ENCODE measurements at regions not wholly inside any gene's neighbourhood (a gene's known extent, or its start where the extent isn't known, plus 50 kb on each side); places are given as distances from the start of the nearest gene placed in this dataset.

GRCh38 chr4:20621476-20621875, 78.8 kb upstream of the PACRGL start:
- no peaks in the 10 kb centered on the region for H3K9me3 ChIP-seq
- no peak overlapping the region for H3K4me3 ChIP-seq
- no peak for TF ChIP-seq CTCF (IDR thresholded peaks at IDR 0.05)
- H3K4me1 ChIP-seq, result peaks cover 7 to 18% of the 10 kb centered on the region in 2 donors
- no peaks in the 10 kb centered on the region for H3K36me3 ChIP-seq
- no peak overlapping the region for H3K27ac ChIP-seq
- ATAC-seq (no peak), DNase-seq (no peak)
- H3K27me3 ChIP-seq, result no peaks in the 10 kb centered on the region
- intact Hi-C loops (cut with DNase I), result no loop called here

- H3K4me1 ChIP-seq, result peaks cover 7 to 18% of the 10 kb centered on the region in 2 donors
- no peak overlapping the region for H3K4me3 ChIP-seq
- intact Hi-C loops (cut with DNase I), result no loop called here
- no peak overlapping the region for H3K27ac ChIP-seq
- H3K27me3 ChIP-seq, result no peaks in the 10 kb centered on the region
- TF ChIP-seq CTCF (IDR thresholded peaks at IDR 0.05), result no peak
- ATAC-seq (no peak), DNase-seq (no peak)
- H3K9me3 ChIP-seq, result no peaks in the 10 kb centered on the region
- H3K36me3 ChIP-seq, result no peaks in the 10 kb centered on the region
Observed at GRCh38 chr4:20622701-20623100, 77.6 kb upstream of the PACRGL start.

- Histone ChIP-seq H3K4me1 (peaks cover 0 to 18% of the 10 kb centered on the region in 2 donors), H3K36me3 (no peaks in the 10 kb centered on the region), H3K9me3 (no peaks in the 10 kb centered on the region), H3K27me3 (no peaks in the 10 kb centered on the region), H3K4me3 (no peak overlapping the region), H3K27ac (no peak overlapping the region)
- ATAC-seq (no peak), DNase-seq (no peak)
- intact Hi-C loops (cut with DNase I), result no loop called here
- no peak for TF ChIP-seq CTCF (IDR thresholded peaks at IDR 0.05)
Observed at GRCh38 chr4:20623939-20624338, 76.3 kb upstream of the PACRGL start.

GRCh38 chr4:20624793-20625374, 75.4 kb upstream of the PACRGL start:
- no peak overlapping the region for H3K4me3 ChIP-seq
- intact Hi-C loops (cut with DNase I), result no loop called here
- H3K9me3 ChIP-seq, result no peaks in the 10 kb centered on the region
- TF ChIP-seq CTCF (IDR thresholded peaks at IDR 0.05), result no peak
- ATAC-seq (no peak), DNase-seq (no peak)
- no peaks in the 10 kb centered on the region for H3K27me3 ChIP-seq
- H3K36me3 ChIP-seq, result no peaks in the 10 kb centered on the region
- H3K27ac ChIP-seq, result peak overlapping the region in 1 of 2 donors; percentile 57
- peaks cover 0 to 18% of the 10 kb centered on the region in 2 donors for H3K4me1 ChIP-seq

- DNase-seq, result peak in 1 of 4 donors; percentile 46
- H3K9me3 ChIP-seq, result no peaks in the 10 kb centered on the region
- H3K27me3 ChIP-seq, result no peaks in the 10 kb centered on the region
- H3K27ac ChIP-seq, result peak overlapping the region in 1 of 2 donors; percentile 57
- ATAC-seq, result peak; percentile 56
- peaks cover 0 to 18% of the 10 kb centered on the region in 2 donors for H3K4me1 ChIP-seq
- no peak overlapping the region for H3K4me3 ChIP-seq
- intact Hi-C loops (cut with DNase I), result no loop called here
- TF ChIP-seq CTCF (IDR thresholded peaks at IDR 0.05), result no peak
- H3K36me3 ChIP-seq, result no peaks in the 10 kb centered on the region
Observed at GRCh38 chr4:20625426-20625825, 74.8 kb upstream of the PACRGL start.

Measured in left lung (tissue), 4 donors.